ENCODE measurements at regions not wholly inside any gene's neighbourhood (a gene's known extent, or its start where the extent isn't known, plus 50 kb on each side); places are given as distances from the start of the nearest gene placed in this dataset.

DNA sequence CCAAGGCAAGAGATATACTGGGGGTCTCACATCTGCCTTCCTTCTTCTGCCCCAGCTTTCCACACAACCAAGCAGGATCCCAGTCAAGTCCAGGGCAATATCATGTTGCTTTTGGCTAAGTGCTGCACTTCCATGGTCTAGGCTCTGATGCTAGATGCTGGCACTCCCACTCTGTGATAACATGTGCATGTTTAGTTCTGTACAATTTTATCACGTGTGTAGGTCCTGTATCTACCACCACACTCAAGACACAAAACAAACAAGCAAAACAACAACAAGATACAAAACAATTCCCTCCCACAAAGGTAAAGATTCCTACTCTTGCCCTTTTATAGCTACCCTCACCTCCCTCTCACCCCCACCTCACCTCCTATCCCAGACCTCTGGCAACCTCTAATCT lies 105.6 kb upstream of the HABP2 start:
- no peak for DNase-seq

GRCh38 chr10:113449006-113449695 lies 103.7 kb upstream of the HABP2 start:
- no peak for DNase-seq

DNA sequence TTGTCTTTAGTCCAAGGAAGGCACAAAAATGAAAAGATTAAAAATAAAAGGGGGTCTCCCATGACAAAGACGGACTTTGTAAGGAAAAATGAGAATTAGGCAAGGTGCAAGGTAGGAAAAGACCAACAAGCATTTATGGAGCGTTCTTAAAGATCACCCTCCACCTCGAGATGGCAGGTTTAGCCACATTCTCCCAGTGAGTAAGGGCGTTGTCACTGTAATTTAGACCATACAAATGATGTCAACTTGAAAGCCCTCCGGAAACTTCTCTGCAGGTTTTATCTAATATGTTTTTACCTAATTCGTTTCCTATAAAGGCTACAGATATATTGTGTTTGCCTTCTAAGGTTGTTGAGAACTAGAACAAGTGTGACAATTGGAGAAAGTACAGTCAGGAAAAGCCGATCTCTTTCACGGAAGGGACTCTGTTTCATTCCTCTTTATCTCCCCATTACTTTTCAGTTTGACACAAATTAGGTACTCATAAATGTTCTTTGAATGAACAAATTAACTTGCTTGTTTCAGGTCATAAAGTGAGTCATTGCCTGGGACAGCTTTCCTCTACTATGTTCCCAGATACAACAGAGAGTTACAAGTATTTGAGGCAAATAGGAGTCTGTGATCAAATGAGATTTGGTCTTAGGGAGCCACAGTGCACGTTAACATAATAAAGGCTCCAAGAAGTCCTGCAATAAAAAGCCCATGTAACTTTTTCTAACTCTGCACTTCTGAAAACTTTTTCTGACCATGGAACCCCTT lies 102.6 kb upstream of the HABP2 start:
- DNase-seq, result no peak

GRCh38 chr10:113450906-113451305 lies 101.9 kb upstream of the HABP2 start:
- no peak for DNase-seq

DNA sequence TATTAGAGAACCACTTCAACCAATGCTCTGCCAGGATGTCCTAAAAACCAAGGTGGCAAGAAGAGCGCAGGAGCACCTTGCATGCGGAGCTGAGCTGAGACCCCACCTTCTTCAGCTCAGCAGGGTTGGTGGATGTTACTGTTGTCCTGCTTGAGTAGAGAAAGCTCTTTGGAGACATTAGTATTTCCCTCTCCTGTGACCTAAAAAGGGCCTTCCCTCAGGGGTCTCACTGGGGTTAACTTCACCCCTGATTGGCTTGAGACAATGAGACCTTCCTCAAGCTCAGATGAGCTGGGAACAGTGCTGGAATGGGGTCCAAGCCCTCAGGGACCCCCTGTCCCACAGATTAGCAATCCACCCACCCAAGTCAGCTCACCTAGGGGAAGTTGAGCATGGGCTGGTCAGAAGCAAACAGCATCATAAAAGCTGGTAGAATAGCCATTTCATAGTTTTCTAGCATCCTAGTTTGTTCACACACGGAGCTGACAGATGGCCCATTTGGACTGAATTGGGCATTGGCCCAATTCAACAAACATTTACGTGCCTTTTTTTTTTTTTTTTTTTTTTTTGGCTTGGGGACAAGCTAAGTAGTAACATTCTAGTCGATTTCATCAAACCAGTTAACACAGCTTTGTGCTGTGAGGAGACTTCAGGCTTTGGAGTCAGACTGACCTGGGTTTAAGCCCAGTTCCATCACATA lies 100.6 kb upstream of the HABP2 start:
- DNase-seq, result no peak

- no peak for DNase-seq
These were observed 99.5 kb upstream of the HABP2 start for GRCh38 chr10:113453351-113453750.

- DNase-seq, result peak; percentile 41
These were observed 98.4 kb upstream of the HABP2 start for GRCh38 chr10:113454341-113455061.

DNA sequence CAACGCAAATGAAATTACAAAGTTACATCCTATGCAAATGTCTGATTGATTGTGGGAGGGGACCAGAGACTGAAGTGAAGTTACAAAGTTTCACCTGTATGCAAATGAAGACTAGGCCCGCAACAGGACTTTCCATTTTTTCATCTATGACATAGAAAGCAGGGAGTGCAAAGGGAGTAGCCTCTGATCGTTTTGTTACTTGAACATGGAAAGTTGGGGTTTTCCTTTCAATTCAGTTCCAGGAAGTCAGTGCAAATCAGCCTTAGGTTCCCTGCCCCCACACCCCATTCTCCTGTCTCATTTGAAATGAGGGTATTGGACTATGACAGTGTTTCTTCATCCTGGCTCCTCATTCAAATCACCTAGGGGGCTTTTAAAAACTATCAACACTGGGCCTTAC lies 96.9 kb upstream of the HABP2 start:
- DNase-seq, result no peak

DNA sequence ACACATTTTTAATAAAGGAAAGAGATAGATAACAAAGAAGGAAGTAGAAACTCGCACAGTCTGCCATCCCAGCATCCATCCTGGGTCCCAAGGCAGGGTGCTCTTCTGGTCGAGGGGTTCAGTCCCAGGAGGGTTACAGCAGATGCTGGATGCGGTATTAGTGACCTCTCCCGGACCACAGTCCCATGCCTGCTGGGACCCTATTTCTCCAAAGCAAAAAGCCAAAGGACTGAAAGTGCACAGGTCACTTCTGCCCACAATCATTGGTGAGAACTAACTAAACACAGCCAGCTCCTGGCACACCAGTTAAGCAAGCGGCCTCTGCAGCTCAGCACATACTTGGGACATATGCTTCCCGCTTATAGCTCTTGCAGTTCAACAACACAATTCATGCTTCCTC lies 96.1 kb upstream of the HABP2 start:
- no peak for DNase-seq

DNA sequence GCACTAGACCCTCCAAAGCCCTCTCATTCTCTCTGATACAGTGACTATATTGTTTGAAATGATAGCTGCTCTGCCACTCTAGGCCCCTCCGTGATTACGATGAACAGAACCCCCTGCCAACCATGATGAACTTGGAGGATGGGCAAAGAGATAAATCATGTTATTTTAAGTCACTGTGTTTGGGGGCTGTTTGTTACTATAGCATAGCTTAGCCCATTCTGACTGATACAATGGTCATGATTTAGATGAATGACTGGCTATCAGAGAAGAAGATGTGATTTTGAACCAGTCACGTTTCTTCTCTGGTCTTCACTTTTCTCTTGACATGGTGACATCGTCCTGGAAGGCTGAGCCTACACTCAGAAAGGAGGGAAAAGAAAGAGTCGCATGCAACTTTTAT lies 95.4 kb upstream of the HABP2 start:
- no peak for DNase-seq

DNA sequence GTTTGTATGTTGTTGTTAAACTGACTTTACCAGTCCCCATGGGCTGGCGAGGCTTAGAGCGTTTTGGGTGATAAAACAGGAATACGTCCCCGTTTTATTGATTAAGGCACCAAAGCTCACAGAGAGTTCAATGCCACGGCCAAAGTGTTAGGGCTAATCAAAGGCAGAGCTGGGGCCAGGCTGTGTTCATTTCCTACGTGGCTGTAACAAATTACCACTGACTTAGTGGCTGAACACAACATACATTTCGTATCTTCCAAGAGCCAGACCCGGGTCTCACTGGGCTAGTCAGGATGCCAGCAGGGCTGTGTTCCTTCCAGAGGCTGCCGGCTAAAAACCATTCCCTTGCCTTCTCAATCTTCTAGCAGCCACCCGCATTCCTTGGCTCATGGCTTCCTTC lies 94.4 kb upstream of the HABP2 start:
- DNase-seq, result no peak

- no peak for DNase-seq
These were observed 93.9 kb upstream of the HABP2 start for GRCh38 chr10:113458944-113459343.

DNA sequence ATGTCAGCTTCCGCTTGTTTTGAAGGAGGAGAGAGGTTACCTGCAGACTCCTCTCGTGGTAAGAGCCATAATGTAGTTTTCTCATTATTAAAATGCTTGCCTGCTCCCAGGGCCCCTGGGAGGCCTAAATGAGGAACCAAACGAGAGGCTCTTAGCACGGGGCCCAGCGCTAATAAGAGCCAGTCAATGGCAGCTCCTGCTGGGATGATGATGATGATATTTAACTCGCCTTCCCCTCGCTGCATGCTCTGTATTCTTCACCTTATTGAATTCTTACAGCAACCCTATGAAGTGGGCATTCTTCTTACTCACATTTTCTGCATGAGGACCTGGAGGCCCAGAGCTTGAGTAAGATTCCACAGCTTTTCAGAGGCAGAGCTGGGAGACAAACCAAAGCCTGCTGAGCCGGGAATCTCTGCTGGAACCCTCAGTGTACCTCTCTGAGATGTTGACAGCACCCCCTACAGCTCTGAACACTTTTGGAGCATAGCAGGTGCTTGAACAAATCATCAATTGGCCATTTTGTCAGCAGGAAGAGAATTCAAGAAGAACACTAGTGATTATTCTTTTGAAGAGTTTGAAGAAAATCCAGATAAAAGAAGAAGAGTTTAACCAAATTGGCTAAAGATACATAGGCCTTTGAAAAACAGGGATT lies 93.1 kb upstream of the HABP2 start:
- DNase-seq, result no peak

- DNase-seq, result no peak
These were observed 89.8 kb upstream of the HABP2 start for GRCh38 chr10:113463083-113463482.

DNA sequence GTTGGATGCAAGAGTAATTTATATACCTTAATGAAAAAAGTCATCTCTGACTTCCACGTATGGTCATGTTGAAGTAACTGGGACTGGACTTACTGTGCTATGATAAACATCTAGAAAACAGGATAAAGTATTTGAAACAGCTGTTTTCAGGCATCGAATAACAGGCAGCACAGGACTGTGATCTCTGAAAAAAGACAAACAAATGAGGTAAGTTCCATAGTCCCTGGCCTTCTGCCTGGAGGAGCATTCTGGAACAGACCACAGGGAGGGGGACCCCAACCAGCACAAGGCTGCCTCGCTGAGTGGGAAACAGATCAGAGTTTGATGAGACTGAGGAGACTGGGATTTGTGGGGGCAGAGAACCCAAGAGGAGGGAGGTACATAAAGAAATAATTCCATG lies 89.1 kb upstream of the HABP2 start:
- no peak for DNase-seq

- no peak for DNase-seq
These were observed 83.1 kb upstream of the HABP2 start for GRCh38 chr10:113469796-113470195.

GRCh38 chr10:113470372-113471240 lies 82.2 kb upstream of the HABP2 start:
- no peak for DNase-seq

DNA sequence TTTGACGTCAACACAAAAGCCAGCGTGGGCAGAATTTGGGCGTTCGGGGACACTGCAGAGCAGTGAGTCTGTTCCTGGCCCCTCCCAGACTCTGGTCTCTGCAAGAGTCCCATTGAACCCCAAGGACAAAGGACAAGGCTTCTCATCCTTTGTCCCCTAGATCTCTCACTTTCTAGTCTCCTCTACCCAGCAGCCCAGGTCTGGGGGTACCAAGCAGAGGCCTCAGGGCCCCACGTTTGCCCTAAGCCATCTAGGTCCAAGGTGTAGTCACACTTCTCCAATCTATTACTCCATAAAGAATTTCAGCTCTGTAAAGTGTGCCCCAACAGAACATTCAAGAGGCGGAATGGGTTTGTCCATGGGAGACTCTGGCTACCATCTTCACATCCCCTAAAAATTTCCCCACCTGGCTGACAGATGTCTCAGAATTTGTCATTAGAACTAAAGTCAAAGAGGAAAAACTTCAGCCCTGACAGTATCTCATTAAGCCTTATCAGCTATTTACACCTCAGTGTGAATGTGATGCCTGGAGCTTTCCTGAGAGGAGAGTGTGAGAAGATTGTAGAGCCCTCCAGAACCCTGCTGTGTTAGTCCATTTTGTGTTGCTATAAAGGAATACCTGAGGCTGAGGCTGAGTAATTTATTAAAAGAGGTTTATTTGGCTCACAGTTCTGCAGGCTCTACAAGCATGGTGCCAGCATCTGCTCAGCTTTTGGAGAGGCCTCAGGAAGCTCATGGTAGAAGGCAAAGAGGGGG lies 81.4 kb upstream of the HABP2 start:
- DNase-seq, result no peak

DNA sequence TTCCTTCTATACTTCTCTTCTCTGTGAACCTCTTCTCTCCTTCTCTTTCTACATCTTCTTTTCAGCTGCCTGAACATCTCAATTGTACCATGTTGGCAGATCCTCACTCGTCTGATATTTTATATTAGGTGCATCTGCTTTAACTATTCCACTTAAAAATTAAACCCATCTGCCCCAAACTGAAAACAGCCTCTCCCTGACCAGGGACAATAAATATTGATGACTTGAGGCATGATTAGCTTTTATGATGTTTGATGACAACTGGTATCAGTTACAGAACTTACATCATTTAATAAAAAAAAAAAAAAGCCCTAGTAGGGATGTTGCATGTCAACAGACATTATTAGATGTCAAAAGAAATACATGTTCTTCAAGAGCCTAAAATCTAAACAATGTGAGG lies 79.8 kb upstream of the HABP2 start:
- no peak for DNase-seq

DNA sequence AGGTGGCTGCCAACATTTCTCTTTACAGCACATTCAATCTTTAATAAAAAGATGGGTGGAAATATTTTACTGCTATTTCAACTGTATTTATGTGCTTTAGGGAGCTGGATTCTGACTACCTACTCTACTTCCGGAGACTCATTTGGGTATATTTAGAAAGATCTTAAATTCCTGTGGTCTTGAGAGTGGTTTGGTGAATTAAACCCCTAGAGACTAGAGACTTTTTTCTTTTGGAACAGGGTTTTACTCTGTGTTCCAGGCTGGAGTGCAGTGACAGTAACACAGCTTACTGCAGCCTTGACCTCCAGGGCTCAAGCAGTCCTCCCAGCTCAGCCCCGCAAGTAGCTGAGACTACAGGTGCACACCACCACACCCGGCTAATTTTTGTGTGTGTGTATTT lies 79.0 kb upstream of the HABP2 start:
- DNase-seq, result no peak

DNA sequence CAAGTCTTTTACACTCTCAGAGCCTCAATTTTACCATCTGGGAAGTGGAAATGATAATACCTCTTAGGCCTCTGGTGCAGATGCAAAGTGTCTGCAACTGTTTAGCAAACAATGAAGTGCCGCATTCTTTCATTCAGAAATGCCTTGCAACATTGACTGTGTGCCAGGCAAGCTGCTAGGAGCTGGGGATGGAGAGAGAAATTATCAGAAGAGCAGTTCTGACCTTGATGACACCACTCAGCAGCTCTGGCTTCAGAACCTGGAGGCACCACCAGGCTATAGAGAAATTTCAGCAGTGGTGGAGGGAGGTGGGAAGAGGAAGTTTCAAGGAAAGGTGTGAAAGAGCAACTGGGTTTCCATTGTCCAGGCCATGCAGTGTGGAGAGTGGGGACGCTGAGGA lies 78.1 kb upstream of the HABP2 start:
- DNase-seq, result no peak
